GM12873 (cell line): ENCODE measurements at regions not wholly inside any gene's neighbourhood (a gene's known extent, or its start where the extent isn't known, plus 50 kb on each side); places are given as distances from the start of the nearest gene placed in this dataset.

ENCODE experiments used
- TF ChIP-seq, protein P1 (sequence below): IDR thresholded peaks from 2 replicates; pipeline ENCODE4 v1.5.1; 2012; ENCODE audit warnings: low read depth, mild to moderate bottlenecking, moderate library complexity, low read length, control low read depth; ENCODE audit not compliant: insufficient read depth; ENCODE audit errors: missing control alignments

DNA sequence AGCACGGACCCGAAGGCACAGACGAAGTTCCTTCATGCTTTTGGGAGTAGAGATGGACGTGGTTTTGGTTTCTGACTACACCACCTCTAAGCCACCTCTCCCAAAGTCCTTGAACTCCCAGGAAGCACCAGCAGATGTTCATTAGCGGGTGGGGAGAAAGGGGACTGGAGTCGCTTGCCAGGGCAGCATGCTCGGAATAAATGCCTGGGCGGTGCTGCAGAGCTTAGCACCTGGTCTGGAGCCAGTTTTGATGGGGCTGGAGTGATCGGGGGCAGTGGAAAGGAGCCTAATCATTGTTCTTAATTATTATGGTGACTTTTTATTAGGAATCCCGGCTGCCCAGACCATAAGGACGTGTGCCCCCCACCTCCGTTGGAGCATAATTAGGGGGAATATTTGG is 220.8 kb downstream of the TFCP2L1 start:
- TF ChIP-seq, protein P1, sequence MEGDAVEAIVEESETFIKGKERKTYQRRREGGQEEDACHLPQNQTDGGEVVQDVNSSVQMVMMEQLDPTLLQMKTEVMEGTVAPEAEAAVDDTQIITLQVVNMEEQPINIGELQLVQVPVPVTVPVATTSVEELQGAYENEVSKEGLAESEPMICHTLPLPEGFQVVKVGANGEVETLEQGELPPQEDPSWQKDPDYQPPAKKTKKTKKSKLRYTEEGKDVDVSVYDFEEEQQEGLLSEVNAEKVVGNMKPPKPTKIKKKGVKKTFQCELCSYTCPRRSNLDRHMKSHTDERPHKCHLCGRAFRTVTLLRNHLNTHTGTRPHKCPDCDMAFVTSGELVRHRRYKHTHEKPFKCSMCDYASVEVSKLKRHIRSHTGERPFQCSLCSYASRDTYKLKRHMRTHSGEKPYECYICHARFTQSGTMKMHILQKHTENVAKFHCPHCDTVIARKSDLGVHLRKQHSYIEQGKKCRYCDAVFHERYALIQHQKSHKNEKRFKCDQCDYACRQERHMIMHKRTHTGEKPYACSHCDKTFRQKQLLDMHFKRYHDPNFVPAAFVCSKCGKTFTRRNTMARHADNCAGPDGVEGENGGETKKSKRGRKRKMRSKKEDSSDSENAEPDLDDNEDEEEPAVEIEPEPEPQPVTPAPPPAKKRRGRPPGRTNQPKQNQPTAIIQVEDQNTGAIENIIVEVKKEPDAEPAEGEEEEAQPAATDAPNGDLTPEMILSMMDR = no peak

DNA sequence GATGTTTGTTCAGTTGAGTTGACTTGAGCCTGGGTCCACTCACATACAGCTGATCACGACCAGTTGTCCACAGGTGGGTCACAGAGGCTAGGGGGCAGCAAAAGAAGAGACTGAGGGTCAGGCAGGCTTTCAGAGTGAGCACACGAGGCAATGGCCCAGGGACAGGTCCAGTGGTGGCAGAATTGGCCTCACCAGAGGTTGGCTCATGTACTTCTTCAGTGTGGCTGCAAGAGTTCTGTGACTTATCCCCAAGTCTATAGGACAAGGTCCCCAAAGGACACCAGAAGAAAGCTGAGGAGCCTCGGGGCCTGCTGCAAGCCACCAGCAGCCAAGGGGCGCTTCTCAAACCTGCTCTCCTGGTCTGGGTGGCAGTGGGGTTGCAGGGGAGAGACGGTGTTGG is 219.8 kb downstream of the TFCP2L1 start:
- TF ChIP-seq, protein P1 = no peak

DNA sequence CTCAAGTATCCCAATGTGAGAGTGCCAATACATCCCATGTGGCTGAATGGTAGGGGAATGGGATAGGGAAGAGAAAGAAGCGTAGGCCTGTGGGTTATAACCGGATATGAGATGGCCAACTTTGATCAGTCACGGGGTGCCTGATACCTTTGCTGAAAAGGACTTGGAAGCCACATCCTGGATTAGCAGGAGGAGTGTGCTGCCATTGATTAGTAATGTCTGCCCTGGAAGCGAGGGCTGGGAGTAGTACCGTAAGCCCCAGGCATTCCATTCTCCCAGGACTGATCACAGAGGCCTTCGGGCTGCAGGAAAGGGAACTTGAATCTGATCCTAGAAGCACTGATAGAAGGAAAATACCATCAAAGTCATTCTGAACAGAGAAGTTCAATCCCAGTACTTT is 218.5 kb downstream of the TFCP2L1 start:
- TF ChIP-seq, protein P1 = no peak

DNA sequence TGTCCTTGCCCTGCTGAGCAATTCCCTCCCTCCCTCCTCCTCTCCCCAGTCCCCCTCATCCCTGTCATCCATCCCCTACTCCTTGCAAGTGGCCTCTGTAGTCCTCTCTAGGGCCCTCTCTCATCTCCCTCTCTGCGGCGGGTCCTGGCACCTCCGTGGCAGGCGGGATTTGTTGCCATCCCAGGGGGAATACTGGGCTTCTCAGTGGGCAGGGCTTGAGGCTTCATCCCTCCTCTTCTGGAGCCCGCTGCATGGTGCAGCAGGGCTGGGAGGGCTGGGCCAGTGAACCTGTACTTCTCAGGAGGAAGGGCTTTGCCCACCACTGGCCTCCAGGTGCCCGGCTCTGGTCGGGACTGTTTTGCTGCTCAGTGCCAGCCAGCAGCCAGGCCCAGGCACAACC is 216.2 kb downstream of the TFCP2L1 start:
- TF ChIP-seq, protein P1 = no peak

DNA sequence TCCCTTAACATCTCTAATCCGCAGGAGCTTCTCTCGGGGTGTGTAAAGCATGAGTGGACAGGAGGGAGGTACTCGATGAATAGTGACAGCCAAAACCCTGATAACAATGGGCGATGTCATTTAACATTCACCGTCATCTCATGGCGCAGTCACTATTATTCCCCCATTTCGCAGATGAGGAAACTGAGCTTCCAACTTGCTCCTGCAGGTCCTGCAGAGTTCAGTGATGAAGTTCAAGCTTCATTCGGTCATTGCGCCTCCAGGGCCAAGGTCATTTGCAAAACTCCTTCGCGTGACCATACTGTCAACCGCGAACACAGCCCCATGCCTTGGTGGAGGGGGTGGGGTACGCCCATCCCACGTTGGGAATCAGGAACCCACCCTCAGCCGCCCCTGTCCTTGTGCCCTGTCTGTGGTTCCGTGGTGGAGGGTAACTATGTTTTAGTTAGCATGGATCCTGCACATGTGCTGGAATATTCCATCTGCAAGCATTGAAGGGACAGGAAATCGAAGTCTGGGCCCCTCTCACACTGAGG is 215.5 kb downstream of the TFCP2L1 start:
- TF ChIP-seq, protein P1 = no peak

DNA sequence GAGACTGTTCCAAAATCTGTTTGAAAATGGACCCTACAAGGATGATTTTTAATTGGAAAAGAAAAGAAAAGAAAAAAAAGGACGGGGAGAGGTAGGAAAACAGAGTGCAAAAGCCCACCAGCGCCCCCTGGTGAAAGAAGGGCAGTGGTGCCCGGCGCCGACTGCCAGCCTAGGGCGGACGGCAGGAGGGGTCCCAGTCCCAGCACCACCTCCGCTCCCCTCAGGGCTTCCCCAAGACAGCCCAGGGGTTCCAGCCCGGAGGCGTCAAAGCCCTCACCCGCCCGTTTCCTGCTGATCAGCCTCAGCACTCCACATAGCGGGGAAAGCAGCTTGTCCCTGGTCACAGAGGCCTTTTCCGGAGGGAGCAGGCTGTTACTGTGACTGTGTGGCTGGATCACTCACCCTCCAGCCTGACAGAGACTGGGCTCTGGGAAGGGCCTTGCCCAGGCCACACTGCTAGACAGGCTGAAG is 213.9 kb downstream of the TFCP2L1 start:
- TF ChIP-seq, protein P1 = peak; percentile 83

DNA sequence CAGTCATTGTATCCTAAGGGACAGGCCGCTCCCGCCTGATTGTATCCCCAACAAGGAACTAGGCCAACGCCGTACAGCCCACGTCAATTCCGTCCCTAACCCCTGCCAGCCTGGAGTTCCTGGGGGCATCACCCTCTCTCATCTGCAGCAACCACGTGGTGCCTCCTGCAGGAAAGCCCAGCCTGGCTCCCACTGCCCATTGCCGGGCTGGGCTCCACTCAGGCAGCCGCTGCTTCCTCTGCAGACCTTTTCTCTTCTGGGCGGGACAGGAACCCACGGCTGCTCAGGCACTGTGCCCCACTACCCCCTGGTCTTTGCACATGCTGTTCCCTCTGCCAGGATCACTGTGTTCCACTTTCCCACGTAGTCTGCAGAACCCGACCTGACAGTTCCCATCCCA is 212.2 kb downstream of the TFCP2L1 start:
- TF ChIP-seq, protein P1 = no peak
